OCI-LY1 (cell line): ENCODE measurements at regions not wholly inside any gene's neighbourhood (a gene's known extent, or its start where the extent isn't known, plus 50 kb on each side); places are given as distances from the start of the nearest gene placed in this dataset.

Source experiments
- H2AFZ ChIP-seq: fragments of 200-600 bp; sonication (generic), shearing (Covaris generic); 2 replicates; pipeline ENCODE4 v1.6.0; 2014; ENCODE audit warnings: antibody characterized with exemption, mild to moderate bottlenecking, low read length
- H3F3A ChIP-seq: fragments of 200-600 bp; sonication (generic), shearing (Covaris generic); 2 replicates; pipeline ENCODE4 v1.6.0; 2014; ENCODE audit warnings: mild to moderate bottlenecking, antibody characterized with exemption, low read length, moderate library complexity; ENCODE audit not compliant: insufficient read depth
- H3K27ac ChIP-seq: fragments of 200-600 bp; sonication (generic); 2 replicates; pipeline ENCODE4 v1.5.1; 2014; ENCODE audit warnings: low read length, mixed run types, mild to moderate bottlenecking, low read depth; ENCODE audit not compliant: poor library complexity, severe bottlenecking
- H3K27me3 ChIP-seq: fragments of 200-600 bp; sonication (generic); 2 replicates; pipeline ENCODE4 v1.6.0; 2014; ENCODE audit warnings: antibody characterized with exemption, mild to moderate bottlenecking, low read length, moderate library complexity; ENCODE audit not compliant: insufficient read depth
- H3K36me3 ChIP-seq: fragments of 200-600 bp; sonication (generic); 2 replicates; pipeline ENCODE4 v1.6.1; 2014; ENCODE audit warnings: mild to moderate bottlenecking, antibody characterized with exemption, low read length, moderate library complexity, mixed read lengths; ENCODE audit not compliant: insufficient read depth
- H3K4me1 ChIP-seq: fragments of 200-600 bp; sonication (generic); 2 replicates; pipeline ENCODE4 v1.5.1; 2014; ENCODE audit warnings: mild to moderate bottlenecking, low read length, moderate library complexity; ENCODE audit not compliant: insufficient read depth, severe bottlenecking
- H3K4me2 ChIP-seq: fragments of 200-600 bp; sonication (generic), shearing (Covaris generic); 2 replicates; pipeline ENCODE4 v1.6.1; 2014; ENCODE audit warnings: low read length
- H3K4me3 ChIP-seq: fragments of 200-600 bp; sonication (generic); 2 replicates; pipeline ENCODE4 v1.5.1; 2014; ENCODE audit warnings: low read length, low read depth, mild to moderate bottlenecking, mixed read lengths; ENCODE audit not compliant: poor library complexity, severe bottlenecking
- H3K79me2 ChIP-seq: fragments of 200-600 bp; shearing (Covaris generic); 2 replicates; pipeline ENCODE4 v1.6.1; 2016; ENCODE audit warnings: mixed run types, low read length, mixed read lengths; ENCODE audit not compliant: insufficient read depth
- H3K9ac ChIP-seq: fragments of 200-600 bp; sonication (generic), shearing (Covaris generic); 2 replicates; pipeline ENCODE4 v1.6.1; 2014; ENCODE audit warnings: mild to moderate bottlenecking, low read length, mixed read lengths
- H3K9me2 ChIP-seq: fragments of 200-600 bp; sonication (generic), shearing (Covaris generic); 2 replicates; pipeline ENCODE4 v1.6.1; 2014; ENCODE audit warnings: low read depth, mild to moderate bottlenecking, low read length, mixed read lengths
- H3K9me3 ChIP-seq: fragments of 200-600 bp; shearing (Covaris generic); 2 replicates; pipeline ENCODE4 v1.6.1; 2014; ENCODE audit warnings: low read length, mixed read lengths
- H4K20me1 ChIP-seq: fragments of 200-600 bp; sonication (generic), shearing (Covaris generic); 2 replicates; pipeline ENCODE4 v1.6.0; 2016; ENCODE audit warnings: mild to moderate bottlenecking, low read length; ENCODE audit not compliant: insufficient read depth
- EZH2 ChIP-seq: fragments of 200-600 bp; sonication (generic), shearing (Covaris generic); IDR thresholded peaks from 2 replicates; pipeline ENCODE4 v1.8.0; 2017; ENCODE audit warnings: borderline replicate concordance, mixed run types, mild to moderate bottlenecking, antibody characterized with exemption, low read length, moderate library complexity, mixed read lengths
- TF ChIP-seq, protein P1 (sequence below): fragments of 200-600 bp; sonication (generic), shearing (Covaris generic); IDR thresholded peaks from 2 replicates; pipeline ENCODE4 v1.5.1; 2017; ENCODE audit warnings: mild to moderate bottlenecking, antibody characterized with exemption, low read length, moderate library complexity, mixed read lengths

DNA sequence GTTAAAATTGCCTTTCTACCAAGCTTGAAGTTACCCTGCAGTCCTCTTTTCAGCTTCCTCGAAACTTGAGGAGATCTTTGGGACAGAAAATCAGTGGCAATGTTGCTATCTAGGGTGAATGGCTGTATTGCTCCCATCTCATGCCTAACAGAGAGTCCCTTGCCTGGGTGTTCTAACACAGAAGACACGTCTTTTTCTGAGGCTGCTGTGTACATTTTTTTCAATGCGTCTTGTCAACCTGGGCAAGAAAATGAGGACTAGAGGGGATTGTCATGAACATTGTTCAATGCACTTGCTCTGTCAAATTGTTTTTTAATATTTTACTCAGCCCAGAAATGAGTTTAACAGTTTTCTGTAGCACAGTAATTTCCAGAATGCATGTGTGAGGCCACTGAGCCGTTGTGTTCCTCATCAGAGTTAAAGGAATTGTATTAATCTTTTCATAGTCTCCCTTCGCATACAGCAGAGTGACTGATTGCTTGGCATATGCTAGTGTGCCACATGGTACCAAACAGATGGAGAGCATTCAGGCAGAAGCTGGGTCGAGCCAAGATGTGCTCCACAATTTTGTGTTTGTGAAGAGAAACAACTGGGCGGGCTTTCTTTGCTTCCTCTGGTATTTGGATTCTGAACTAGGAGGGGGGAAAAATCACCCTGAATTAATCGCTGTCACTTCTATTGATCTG, 86.0 kb downstream of the CASP12 start:
- no peaks in the 10 kb centered on the region for H3K9me2 ChIP-seq
- no peak overlapping the region for H3K4me2 ChIP-seq
- H3K36me3 ChIP-seq = no peaks in the 10 kb centered on the region
- no peak overlapping the region for H2AFZ ChIP-seq
- no peak overlapping the region for H3K9ac ChIP-seq
- H3K4me3 ChIP-seq = no peak overlapping the region
- H4K20me1 ChIP-seq = no peaks in the 10 kb centered on the region
- no peaks in the 10 kb centered on the region for H3K9me3 ChIP-seq
- H3K27me3 ChIP-seq = no peaks in the 10 kb centered on the region
- H3K4me1 ChIP-seq = no peaks in the 10 kb centered on the region
- no peaks in the 10 kb centered on the region for H3F3A ChIP-seq
- H3K27ac ChIP-seq = no peak overlapping the region
- H3K79me2 ChIP-seq = no peaks in the 10 kb centered on the region
- no peak for TF ChIP-seq EZH2
- TF ChIP-seq, protein P1, sequence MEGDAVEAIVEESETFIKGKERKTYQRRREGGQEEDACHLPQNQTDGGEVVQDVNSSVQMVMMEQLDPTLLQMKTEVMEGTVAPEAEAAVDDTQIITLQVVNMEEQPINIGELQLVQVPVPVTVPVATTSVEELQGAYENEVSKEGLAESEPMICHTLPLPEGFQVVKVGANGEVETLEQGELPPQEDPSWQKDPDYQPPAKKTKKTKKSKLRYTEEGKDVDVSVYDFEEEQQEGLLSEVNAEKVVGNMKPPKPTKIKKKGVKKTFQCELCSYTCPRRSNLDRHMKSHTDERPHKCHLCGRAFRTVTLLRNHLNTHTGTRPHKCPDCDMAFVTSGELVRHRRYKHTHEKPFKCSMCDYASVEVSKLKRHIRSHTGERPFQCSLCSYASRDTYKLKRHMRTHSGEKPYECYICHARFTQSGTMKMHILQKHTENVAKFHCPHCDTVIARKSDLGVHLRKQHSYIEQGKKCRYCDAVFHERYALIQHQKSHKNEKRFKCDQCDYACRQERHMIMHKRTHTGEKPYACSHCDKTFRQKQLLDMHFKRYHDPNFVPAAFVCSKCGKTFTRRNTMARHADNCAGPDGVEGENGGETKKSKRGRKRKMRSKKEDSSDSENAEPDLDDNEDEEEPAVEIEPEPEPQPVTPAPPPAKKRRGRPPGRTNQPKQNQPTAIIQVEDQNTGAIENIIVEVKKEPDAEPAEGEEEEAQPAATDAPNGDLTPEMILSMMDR = no peak

DNA sequence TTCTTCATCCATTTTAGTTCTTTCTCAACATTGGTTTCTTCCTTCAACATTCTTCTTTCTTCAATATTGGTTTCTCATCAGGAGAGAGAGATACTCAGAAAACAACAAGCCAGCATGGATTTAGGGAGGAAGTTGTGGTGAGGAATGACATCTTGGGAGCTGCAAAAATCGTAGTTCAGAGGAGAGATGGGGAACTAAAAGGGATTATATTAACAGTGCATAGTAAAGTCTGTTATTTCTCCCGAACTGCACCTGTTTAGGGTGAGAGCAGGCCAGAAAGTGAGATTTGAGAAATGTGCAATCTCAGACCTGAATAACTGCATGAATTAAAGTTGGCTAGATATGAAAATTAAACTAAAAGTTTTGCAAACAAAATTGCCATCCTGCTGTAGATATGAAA, 94.5 kb downstream of the CASP12 start:
- Histone ChIP-seq H3K27me3 (no peaks in the 10 kb centered on the region), H3K79me2 (no peaks in the 10 kb centered on the region), H3K9me2 (no peaks in the 10 kb centered on the region), H3K36me3 (no peaks in the 10 kb centered on the region), H3K27ac (no peak overlapping the region), H3K9me3 (no peaks in the 10 kb centered on the region), H3K9ac (no peak overlapping the region), H3K4me3 (no peak overlapping the region), H3K4me1 (peaks cover 2% of the 10 kb centered on the region), H4K20me1 (no peaks in the 10 kb centered on the region), H3K4me2 (no peak overlapping the region), H2AFZ (no peak overlapping the region), H3F3A (no peaks in the 10 kb centered on the region; the same call in 1 of the 2 replicates)
- TF ChIP-seq, protein P1 = no peak
- no peak for TF ChIP-seq EZH2

DNA sequence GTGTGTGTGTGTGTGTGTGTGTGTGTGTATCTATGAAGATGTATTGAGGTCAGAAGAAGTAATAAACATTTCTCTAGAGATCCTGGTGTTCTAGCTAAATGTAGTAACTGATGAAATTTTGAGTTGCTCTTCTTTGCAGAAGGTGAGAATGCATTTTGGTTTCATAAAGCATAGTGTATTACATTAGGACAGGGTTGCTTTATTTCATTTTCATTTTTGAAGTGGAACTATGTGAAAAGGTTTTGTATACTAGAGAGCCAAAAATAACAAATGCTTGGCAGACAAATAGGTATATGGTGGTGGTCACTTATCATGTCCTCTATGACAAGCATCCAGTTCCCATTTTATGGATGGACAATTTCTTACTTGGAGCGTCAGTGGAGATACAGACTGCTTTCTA, 99.0 kb downstream of the CASP12 start:
- Histone ChIP-seq H3K79me2 (no peaks in the 10 kb centered on the region), H2AFZ (no peak overlapping the region), H3K9ac (no peak overlapping the region), H3K27me3 (no peaks in the 10 kb centered on the region), H3K9me3 (no peaks in the 10 kb centered on the region), H3K4me1 (peaks cover 7% of the 10 kb centered on the region), H3F3A (no peaks in the 10 kb centered on the region; the same call in 1 of the 2 replicates), H3K36me3 (no peaks in the 10 kb centered on the region), H3K4me3 (no peak overlapping the region), H3K4me2 (peak overlapping the region; percentile 22), H3K27ac (no peak overlapping the region), H4K20me1 (no peaks in the 10 kb centered on the region; the same call in 1 of the 2 replicates), H3K9me2 (no peaks in the 10 kb centered on the region)
- TF ChIP-seq, protein P1 = no peak
- TF ChIP-seq EZH2 = no peak
